HG03342 (cell line): ENCODE measurements at regions not wholly inside any gene's neighbourhood (a gene's known extent, or its start where the extent isn't known, plus 50 kb on each side); places are given as distances from the start of the nearest gene placed in this dataset.
"Not testable (repeated sequence)": the region's sequence is repeated elsewhere in the genome, so short reads cannot be mapped to it uniquely, and the experiment has no call there.

Experiments used
- ATAC-seq: cut with Tn5 transposase; IDR thresholded peaks from one replicate; pipeline ENCODE4 v1.9.1; 2021; ENCODE audit warnings: mild to moderate bottlenecking, moderate library complexity; ENCODE audit not compliant: unreplicated experiment

DNA sequence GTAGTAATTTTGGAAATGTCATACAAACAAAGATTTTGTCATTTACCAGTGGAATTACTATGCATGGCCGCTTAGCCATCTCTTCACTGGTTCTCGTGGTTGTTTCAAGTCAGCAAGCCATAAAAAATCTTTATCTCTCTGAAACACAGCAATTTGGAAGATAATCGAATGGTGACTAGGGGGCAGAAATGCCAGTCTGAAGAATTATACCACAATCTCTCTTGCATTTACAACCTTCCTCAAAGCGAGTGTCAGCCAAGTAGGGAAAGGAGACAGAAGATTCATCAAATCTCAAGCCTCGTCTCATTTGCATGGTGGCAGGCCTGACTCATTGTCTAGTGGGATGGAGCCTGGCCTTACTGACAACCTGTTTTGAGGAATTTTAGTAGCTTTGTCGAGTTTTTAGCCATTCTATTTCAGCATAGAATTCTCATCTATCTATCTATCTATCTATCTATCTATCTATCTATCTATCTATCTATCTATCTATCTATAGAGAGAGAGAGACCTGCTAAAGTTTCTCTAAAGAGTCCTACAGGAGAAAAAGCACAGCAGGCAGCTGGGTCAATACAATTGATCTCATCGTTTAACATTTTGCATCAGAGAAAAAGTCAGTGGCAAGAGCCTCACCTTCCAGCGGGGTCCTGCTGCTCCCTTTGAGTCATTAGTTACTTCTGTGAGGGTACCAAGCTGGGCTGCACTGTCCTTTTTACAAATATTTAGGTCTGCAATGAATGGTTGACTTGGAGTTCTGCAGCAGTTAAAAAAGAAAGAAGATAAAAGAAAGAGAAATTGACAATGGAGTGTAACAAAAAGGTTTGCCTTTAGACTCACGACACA lies 572.8 kb downstream of the TFAP2A start:
- ATAC-seq: no peak

DNA sequence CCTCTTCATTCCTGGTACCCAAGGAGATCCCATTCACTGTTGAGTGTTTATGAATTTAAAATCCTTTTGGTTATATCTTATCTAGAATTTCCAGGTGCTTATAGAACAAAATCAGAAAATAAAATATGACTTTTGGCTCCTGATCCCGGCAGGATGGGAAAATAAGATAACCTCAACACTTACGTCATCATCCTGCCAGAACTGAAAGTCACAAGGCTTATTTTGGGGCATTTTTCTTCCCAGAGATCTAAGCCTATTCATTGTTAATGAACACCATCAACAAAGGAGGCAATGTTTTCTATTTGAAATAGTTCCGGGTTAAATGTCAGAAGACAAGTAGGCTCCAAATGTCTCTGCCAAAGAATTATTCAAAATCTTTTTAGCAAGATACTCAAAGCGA lies 580.6 kb downstream of the TFAP2A start:
- ATAC-seq: no peak

DNA sequence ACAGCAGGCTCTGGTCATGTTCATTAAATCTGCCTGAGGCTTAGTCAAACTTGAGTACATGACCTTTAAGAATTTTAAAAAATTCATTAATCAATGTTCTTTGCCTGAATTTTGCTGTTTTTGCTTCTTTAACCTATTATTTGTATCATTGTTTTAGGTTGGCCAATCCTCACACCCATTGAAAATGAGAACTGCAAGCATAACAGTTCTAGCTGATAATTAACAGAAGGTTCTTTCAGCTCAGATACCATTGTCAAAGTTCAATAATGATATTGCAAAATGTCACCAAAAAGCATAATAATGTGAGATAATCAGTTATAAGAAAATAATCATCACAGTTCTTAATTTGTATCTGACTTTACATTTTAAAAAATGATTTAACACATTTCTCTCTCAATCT lies 583.1 kb downstream of the TFAP2A start:
- ATAC-seq: no peak

DNA sequence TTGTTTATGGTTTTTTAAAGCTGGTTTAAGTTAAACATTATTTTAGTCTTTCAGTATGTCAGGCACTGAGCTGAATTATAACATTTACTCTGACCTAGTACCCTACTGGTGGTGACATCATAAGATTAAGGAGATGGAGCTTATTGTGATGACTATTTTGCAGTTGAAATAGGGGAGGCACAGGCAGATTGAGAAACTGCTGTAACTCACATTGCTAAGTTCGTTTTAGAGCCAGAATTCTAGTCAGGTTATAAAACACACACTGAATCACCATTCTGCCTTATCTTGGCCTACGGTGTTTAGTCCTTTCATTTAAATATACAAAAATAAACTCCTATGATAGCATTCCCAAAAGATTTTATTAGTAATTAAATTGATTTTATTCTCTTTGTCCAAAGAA lies 584.1 kb downstream of the TFAP2A start:
- no peak for ATAC-seq

DNA sequence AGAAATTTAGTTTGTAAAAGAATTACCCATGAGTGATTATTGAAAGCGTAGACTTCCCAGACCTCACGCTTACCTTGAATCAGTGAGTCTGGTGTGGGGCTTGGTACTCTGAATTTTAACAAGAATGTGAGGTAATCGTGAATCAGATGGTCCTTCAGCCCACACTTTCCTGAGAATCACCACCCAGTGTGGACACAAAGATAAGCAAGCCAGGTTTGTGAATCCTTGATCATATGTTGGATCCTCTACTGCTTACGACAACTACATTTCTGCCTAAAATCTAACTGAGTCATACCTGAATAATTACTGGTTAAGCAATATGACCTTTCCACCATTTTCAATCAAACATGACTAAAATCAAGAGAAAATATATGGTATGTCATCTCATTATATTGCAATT lies 589.3 kb downstream of the TFAP2A start:
- no peak for ATAC-seq

DNA sequence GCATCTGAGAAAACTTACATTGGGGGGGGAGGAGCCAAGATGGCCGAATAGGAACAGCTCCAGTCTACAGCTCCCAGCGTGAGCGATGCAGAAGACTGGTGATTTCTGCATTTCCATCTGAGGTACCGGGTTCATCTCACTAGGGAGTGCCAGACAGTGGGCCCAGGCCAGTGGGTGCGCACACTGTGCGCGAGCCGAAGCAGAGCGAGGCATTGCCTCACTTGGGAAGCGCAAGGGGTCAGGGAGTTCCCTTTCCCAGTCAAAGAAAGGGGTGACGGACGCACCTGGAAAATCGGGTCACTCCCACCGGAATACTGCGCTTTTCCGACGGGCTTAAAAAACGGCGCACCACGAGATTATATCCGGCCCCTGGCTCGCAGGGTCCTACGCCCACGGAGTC lies 604.1 kb downstream of the TFAP2A start:
- ATAC-seq: not testable (repeated sequence)

DNA sequence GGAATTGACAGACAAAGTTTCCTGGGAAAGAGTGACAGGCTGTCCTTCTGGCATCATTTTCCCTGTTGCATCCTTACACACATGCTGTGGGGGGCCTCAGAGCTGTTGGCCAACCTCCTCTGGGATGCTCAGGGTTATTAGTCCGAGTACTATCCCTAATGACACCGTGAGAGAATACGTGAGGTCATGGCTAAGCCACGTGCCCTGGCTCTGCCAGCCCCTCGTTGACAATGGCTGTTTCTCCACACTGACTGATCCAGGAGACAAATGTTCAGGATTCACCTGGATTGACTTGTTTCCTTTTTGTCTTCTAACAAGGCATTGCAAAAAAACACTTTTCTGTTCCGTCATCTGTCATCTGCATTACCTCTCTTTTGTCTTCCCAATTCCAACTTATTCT lies 604.6 kb downstream of the TFAP2A start:
- ATAC-seq: no peak

DNA sequence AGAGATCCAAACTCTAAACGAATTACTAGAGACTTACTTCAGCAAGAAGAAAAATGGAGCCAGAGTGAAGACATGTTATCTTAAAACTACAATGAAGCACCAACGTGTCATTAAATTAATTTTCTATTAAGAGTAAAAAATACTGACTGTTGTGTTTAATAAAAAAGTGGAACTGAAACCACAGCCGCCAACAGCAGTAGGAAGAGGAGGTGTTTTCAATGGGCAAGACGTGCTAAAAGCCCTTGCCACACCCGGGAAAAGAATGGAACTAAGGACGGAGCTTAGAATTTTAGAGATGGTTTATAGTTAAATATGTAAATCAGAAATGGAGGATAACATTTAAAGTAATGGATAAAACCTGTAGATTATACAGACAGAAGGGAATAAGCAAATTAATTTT lies 608.7 kb downstream of the TFAP2A start:
- ATAC-seq: no peak

DNA sequence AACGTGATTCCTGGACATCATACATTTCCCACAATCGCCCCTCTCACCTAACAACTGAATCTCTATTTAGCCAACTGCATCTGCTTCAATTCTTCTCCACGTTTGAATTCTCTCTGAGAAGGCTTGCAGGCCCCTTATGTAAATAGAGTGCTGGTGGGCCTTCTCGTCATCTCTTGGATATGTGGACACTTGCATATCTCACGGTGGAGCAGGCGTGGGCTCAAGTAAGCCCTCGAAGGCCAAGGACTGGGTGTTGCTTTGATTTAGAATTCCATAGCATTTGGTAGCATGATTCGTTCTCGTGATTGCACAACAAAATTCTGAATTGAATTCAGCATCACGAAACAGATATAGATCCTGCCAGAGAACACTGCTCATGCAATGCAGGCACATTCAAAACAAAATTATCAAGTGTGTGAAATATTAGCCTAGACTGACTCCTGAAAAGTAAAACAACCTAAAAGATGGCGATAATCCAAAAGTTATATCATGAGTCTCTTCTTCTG lies 613.6 kb downstream of the TFAP2A start:
- ATAC-seq: no peak

DNA sequence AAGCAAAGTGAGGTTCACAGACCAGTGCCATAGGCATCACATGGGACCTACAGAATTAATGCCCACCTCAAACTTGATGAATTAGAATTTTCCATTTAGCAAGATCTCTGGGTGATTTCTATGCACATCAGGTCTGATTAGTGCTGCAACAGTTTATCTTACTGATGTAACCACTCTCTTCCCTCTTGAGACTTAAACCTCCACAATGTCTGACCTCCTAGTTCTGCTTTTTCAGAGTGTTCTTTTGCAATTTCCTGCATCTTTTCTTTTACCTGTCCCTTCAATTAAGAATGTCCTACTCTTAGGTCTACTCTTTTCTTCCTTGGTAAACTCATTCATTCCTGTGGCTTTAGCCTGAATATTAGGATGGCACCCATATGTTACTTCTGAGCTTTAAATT lies 615.3 kb downstream of the TFAP2A start:
- ATAC-seq: no peak

DNA sequence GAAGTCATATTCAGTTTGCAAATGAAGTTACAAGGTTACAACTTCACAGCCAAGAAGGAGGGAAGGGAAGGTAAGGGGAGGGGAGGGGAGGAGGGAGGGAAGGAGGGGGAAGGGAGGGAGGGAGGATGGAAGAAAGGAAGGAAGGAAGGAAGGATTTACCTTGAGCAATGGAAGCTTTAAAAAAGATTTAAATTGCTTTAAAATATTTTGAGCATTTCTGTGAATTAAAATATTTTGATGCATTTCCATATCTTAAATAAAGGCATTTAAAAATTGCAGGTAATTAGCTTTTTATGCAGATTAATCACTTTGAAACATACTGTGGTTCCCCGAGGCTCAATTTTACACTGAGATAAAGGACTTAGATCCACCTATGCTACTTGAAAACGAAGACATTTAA lies 618.0 kb downstream of the TFAP2A start:
- no peak for ATAC-seq

DNA sequence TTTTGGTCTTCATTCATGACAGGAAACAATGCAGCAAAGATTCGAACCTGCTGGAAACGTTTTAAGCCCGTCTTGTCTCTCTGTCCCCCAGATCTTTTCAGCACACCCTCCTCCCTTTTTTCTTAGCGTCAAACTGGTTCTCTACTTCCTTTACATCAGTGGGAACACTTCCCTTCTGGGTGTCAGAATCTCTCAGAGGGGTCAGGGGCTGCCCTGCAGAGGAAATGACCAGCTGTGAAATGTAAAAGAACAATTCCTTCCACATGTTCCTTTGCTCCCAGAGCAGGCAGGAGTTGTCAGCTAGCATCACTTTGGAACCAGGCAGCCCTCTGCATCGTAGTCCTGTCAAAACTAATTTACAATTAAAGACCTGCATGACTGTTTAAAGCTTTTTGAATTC lies 619.0 kb downstream of the TFAP2A start:
- ATAC-seq: no peak

DNA sequence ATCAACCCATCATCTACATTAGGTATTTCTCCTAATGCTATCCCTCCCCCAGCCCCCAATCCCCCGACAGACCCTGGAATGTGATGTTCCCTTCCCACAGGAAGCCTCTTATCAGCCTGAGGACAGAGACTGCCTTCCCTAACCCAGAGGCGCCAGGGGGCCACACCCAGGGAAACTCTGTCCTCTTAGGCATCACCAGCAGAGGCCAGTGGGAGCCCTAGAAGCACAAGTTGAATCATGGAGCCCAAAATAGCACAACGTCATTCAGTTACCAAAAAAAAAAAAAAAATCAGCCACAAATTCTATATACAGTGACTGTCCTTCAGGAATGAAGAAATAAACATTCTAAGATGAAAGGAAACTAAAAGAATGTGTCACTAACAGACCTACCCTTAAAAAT lies 625.7 kb downstream of the TFAP2A start:
- no peak for ATAC-seq

DNA sequence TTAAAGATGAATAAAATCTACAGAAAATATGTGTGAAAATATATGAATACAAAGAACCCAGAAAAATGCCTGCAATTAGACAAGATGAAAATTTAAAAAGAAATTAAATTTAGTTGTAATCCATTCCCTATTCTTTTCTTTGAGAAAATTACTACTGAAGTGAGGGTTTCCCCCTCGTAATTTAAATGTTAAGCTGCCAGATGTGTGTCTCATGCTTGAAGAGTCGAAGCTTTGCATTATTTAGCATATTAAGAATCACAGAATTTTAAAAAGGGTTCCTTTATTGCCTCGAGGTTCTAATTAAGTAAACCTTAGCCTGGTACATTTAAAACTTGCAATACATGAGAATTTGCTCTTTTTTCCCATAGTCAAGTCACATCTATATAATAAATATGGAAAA lies 630.1 kb downstream of the TFAP2A start:
- ATAC-seq: no peak

DNA sequence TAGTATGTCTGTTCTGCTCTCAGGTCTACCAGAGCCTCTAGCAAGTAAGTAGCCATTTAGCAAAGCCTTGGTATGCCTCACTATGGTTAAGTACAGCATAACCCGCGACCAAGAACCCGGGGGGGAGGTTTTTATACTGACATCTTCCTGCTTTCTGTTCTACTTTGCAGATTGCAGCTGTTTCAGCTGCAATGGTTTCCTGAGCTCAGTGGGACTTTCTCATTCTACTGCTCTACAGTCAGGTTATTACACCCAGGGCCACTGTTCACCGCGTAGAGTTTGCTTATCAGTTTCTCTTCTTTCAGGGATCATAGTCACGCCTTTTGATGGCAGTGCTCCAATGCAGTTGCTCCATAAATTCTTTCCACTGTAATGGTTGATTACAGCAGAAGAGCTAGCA lies 631.3 kb downstream of the TFAP2A start:
- ATAC-seq: no peak

DNA sequence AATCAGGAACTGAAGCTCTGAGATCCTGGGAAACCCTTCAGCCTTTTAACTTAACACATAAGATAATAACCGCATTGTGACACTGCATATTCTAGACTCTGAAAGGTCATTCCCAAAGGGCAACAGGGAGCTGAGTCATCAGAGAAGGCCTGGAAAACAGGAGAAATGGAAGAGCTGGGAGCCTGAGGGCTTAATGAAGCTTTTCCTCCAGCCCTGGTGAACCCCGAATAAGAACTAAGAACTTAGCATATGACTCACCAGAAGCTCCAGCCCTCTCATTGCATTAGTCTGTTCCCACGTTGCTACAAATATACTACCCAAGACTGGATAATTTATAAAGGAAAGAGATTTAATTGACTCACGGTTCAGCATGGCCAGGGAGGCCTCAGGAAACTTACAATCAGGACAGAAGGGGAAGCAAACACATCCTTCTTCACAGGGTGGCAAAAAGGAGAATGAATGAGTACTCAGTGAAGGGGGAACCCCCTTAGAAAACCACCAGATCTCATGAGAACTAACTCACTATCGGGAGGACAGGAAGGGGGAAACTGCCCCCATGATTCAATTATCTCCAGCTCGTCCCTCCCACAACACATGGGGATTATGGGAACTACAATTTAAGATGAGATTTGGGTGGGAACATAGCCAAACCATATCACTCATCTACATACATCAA lies 648.5 kb downstream of the TFAP2A start:
- ATAC-seq: peak; percentile 66

DNA sequence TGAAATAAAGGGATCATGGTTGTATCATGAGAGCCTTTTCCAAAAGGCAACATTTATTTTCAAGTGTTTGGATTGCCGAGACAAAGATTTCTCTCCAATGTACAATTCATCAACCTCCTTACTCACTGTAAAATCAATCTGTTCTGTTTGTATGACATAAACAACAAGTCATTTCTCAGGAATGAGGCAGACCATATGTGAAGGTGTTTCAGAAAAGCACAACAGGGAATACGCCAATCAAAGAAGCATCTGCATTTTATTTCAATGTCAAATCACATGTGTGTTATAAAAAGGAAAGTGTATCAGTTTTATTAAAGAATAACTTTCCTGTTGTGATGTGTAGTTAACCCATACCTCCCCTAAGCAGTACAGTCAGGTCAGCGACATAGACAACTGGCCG lies 653.7 kb downstream of the TFAP2A start:
- ATAC-seq: no peak

DNA sequence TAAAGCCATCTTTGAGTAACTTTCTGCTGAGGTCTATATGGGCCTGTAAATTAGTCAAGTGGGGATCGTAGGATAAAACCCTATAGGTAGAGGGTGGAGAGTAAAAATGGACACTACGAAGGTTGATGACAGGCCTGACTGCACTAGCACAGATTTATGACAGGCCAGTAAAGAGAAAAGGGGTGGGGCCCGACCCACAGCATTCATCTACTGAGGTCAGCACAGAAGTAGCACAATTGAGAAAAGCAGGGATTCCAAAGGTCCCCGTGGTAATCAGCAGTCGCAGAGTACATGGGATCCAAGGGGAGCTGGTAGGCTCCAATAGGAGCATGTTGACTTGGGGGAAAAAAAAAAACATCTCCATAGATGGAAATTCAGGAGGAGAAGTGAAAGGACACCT lies 660.4 kb downstream of the TFAP2A start:
- no peak for ATAC-seq

DNA sequence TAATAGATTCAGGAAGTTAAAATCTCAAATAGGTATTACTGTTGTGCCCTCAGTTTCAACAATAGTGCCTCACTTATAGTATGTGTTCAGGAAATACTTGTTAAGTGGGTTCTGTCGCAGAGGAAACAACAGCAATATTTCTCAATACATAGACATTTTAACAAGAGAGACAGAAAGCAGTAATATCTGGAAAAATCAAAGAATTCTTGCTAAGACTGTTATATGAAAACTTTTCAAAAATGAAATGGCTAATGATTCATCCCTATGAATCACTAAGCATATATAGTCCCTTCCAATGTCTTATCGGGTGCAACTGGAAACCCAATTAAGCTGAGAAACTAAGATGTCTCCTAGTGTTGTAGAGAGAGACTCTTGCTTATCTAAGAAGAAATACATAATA lies 668.9 kb downstream of the TFAP2A start:
- ATAC-seq: no peak

DNA sequence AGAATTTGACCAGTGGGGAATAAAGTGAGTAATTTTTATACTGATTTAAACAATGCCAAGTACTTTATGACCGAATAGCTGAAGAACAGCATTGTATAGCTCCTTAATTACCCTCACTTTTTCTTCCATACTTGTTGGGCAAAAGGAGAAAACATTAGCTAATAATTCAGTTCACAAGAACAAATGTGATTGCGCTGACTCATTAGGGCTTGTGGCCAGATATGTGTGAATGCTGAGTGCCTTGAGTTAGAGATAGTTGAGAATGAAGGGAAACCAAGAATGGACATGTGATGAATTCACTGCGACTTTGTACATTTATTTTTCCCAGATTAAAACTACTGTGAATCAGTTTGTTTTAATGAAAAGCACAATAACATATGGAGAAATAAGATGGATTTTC lies 669.4 kb downstream of the TFAP2A start:
- ATAC-seq: no peak

DNA sequence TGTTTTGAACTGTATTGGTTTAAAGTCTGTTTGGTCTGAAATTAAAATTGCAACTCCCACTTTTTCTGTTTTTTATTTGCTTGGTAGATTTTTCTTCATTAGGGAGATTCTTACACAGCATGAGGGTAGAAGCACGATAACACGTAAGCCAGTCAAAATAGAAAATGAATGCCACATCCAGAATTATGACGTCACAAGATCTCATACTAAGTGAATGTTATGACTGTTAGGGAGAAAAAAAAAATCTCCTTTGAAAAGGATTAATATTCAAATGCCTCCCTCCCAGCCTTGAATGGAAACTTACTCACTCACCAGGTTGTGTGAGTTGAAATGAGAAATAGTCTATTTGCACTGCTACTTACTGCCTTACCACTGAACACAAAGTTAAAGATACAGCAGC lies 670.8 kb downstream of the TFAP2A start:
- ATAC-seq: no peak

DNA sequence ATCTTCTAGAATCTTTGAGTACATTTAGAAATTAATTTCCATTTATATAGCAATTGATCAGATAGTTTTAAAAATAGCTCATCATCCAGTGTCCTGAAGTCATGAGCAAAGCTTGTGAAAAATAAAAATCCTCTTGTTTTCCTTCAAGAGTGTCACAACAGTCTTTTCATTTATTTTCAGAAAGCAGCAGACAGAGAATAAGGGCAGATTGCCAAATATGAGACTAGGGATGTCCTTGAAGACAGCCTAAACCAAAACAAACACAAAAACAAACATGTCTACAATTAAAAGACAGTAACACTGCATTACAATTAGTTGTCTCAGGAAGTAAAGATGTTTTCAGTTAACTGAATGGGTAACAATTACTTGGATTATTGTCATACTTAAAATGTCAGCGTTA lies 682.8 kb downstream of the TFAP2A start:
- ATAC-seq: no peak
